Stimulated activated CD4-positive, alpha-beta T cell treated with anti-CD3 and anti-CD28 coated beads, Interleukin-4, amount 100 ng/mL, for 4 hours (primary cell): ENCODE measurements at regions not wholly inside any gene's neighbourhood (a gene's known extent, or its start where the extent isn't known, plus 50 kb on each side); places are given as distances from the start of the nearest gene placed in this dataset.
"Not testable (repeated sequence)": the region's sequence is repeated elsewhere in the genome, so short reads cannot be mapped to it uniquely, and the experiment has no call there.

Experiments
- DNase-seq, 2 experiments: peaks; one replicate each; pipeline ENCODE4 v3.0.0-alpha.2; 2020

GRCh38 chr6:21856456-21856825 is 262.9 kb downstream of the SOX4 start:
- DNase-seq: no peak

DNA sequence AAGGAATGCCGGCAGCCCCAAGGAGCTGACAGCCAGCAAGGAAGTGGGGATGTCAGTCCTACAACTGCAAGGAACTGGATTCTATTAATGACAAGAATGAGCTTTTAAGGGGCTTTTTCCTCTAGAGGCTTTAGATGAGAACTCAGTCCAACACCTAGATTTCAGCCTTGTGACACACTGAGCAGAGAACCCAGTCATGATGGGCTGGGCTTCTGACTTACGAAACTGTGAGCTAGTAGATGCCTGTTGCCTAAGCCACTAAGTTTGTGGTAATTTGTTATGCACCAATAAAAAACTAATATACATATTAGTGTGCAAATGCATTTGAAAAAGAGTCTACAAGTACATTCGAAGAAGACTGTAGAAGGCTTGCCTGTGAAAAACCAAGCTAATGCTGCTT is 263.3 kb downstream of the SOX4 start:
- no peak for DNase-seq

- DNase-seq: no peak
These were observed 264.5 kb downstream of the SOX4 start for GRCh38 chr6:21858076-21858475.

- DNase-seq: no peak
These were observed 265.7 kb downstream of the SOX4 start for GRCh38 chr6:21859193-21859735.

GRCh38 chr6:21861942-21862341 is 268.4 kb downstream of the SOX4 start:
- DNase-seq: no peak

- no peak for DNase-seq
These were observed 270.7 kb downstream of the SOX4 start for GRCh38 chr6:21864206-21864605.

DNA sequence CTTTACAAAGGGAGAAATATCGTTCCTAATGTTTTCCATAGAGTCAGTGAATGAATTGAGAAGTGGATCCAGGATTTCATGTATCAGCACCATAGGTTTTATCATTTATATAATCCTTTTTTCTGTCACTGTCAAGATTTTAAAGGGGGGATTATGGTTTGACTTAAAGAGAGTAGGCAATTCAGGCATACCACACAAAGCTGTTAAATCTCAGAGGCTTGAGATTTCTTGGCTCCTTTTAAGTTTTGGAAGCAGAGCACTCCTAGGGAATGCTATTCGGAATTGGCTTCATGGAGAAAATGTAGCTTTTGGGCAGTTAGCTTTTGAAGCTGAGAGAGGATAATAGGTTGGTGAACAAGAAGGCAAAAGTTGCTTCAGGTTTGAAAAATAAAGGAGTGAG is 274.7 kb downstream of the SOX4 start:
- no peak for DNase-seq

GRCh38 chr6:21869085-21869771 is 275.7 kb downstream of the SOX4 start:
- no peak for DNase-seq

DNA sequence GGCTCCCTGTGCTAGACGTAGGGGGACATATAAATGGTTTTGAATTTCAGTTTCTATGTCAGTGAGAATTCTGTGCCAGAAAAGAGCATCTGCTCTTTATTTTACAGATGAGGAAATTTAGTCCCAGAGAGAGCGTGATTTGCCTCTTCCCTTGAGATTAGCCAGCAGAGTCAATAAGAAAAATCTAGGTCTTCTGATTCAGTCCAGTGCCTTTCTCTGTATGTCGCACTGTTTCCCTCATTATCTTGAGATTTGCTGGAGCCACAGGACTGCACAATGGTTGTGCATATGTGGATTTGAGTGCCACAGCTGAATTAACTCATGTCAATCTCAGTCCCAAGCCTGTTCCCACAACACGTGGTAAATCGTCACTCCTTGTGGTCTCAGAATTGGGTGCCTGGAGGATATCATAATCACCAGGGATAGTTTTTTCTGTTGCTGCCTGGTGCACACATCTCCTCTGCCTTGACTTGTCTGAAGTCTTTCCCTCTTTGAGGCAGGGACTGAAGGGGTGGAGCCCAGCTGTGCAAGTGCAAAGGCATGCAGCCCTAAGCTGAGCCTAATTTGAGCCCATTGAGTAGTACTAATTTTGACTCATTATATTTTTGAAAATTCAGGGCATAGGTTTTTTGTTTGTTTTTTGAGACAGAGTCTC is 276.7 kb downstream of the SOX4 start:
- no peak for DNase-seq

GRCh38 chr6:21871831-21872230 is 278.3 kb downstream of the SOX4 start:
- no peak for DNase-seq

DNA sequence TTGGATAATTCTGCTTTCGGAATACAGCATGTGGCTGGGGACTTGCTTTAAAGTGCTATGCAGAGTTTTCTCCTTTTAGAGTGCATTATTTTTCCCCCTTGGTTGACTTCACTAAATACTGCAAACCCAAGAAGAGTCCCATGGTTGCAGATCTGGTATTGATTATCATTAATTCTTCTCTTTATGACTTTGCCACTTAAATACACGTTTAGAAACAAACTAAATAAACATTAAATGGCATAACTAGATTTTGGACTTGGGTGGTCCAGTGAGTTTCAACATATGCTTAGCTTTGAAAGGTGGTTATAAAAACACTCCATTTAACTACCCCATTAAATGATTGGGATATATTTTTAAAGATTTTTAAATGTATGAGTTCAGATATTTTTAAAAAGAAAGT is 279.2 kb downstream of the SOX4 start:
- no peak for DNase-seq

GRCh38 chr6:21873562-21873961 is 280.0 kb downstream of the SOX4 start:
- no peak for DNase-seq

DNA sequence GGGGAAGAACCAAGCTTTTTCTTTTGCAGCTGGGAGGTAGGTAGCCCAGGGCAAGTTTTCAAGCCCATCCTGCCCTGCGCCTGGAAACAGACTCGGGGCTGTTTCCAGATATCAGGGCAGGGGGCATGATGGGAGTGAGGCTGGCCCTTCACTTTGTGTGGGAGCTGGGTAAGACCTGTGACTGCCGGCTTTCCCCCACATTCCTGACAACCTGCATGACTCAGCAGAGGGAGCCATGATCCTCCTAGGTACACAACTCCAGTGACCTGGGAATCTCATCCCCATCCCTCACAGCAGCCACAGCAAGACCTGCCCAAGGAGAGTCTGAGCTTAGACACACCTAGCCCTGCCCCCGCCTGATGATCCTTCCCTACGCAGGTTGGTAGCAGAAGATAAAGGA is 280.8 kb downstream of the SOX4 start:
- no peak for DNase-seq

DNA sequence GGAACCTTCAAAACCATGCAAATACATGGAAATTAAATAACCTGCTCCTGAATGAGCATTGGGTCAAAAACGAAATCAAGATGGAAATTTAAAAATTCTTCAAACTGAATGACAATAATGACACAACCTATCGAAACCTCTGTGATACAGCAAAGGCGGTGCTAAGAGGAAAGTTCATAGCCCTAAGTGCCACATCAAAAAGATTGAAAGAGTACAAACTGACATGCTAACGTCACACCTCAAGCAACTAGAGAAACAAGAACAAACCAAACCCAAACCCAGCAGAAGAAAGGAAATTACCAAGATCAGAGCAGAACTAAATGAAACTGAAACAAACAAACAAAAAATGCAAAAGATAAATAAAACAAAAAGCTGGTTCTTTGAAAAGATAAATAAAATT is 283.5 kb downstream of the SOX4 start:
- not testable (repeated sequence) for DNase-seq

GRCh38 chr6:21880249-21880648 is 286.7 kb downstream of the SOX4 start:
- DNase-seq: not testable (repeated sequence)

DNA sequence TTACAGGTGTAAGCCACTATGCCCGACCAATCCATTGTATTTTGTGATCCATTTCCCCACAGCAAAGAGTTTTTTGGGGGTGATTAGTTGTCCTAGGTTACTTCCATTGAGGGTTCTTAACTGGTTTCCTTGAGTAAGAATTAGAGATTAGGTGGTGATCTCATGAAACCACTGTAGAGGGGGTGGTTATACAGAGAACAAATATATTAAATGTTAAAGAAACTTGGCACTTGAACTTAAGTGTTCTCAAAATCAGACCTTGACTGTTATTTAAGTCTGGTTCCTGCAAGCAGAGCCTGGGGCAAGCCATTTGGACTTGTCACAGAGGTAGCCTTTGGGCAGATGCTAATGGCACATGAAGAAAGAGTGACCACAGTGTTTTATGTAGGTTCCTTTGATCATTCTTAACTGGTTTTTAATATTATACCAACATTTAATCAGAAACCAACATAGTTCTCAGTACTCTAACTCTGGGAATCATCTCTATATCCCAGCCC is 288.5 kb downstream of the SOX4 start:
- DNase-seq: no peak

GRCh38 chr6:21883595-21884328 is 290.2 kb downstream of the SOX4 start:
- DNase-seq: no peak

DNA sequence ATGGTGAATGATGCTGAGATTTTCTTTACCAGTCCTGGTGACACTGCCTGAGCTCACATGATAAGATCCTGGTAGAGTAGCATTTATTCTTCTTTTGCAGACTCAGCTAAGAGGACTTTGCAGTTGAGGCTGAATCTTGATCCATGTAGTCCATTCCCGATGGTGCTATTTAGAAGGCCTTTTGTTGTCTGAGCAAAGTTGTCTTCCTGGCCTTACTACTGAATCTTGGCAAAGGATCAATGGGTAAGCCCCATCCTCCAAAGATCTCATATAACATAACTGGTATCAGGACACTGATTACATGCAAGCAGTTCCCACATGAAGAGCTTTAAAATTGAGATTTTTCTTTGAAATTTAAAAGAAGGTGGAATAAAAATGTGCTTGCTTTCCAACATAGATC is 291.6 kb downstream of the SOX4 start:
- DNase-seq: no peak

GRCh38 chr6:21885532-21886114 is 292.1 kb downstream of the SOX4 start:
- no peak for DNase-seq

GRCh38 chr6:21886542-21887151 is 293.1 kb downstream of the SOX4 start:
- DNase-seq: no peak

- DNase-seq: no peak
These were observed 294.0 kb downstream of the SOX4 start for GRCh38 chr6:21887231-21888185.

DNA sequence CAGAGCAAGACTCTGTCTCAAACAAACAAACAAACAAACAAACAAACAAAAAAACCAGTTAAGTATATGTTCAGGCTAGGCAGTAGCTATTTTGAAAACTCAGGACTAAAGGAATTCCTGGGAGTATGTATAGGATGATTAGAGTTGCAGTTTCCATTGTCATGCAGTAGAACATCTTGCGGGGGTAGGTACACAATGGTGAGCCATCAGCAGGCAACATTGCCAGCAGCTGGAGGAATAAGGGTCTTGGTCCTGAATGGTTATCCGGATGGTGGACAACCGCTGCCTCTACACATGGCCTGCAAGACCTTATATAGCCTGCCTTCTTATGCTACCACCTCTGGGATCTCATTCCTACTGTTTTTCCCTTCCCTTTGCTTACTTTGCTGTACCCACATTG is 297.5 kb downstream of the SOX4 start:
- no peak for DNase-seq
